DOHH2 (cell line): ENCODE measurements at regions not wholly inside any gene's neighbourhood (a gene's known extent, or its start where the extent isn't known, plus 50 kb on each side); places are given as distances from the start of the nearest gene placed in this dataset.
"Not testable (repeated sequence)": the region's sequence is repeated elsewhere in the genome, so short reads cannot be mapped to it uniquely, and the experiment has no call there.

Experiments
- H3F3A ChIP-seq: fragments of 200-600 bp; sonication (generic), shearing (Covaris generic); 2 replicates; pipeline ENCODE4 v1.6.0; 2016; ENCODE audit warnings: antibody characterized with exemption, mild to moderate bottlenecking; ENCODE audit not compliant: control insufficient read depth, insufficient read depth
- H3K27ac ChIP-seq: fragments of 200-600 bp; sonication (generic); 2 replicates; pipeline ENCODE4 v1.5.1; 2014; ENCODE audit warnings: low read depth, mild to moderate bottlenecking, low read length, moderate library complexity
- H3K27me3 ChIP-seq: fragments of 200-600 bp; sonication (generic); 2 replicates; pipeline ENCODE4 v1.6.1; 2014; ENCODE audit warnings: mild to moderate bottlenecking, low read length, mixed read lengths; ENCODE audit not compliant: control insufficient read depth
- H3K36me3 ChIP-seq: fragments of 200-600 bp; sonication (generic); 2 replicates; pipeline ENCODE4 v1.6.1; 2014; ENCODE audit warnings: mild to moderate bottlenecking, low read length, moderate library complexity, mixed read lengths; ENCODE audit not compliant: control insufficient read depth
- H3K4me1 ChIP-seq: fragments of 200-600 bp; sonication (generic); 2 replicates; pipeline ENCODE4 v1.6.1; 2014; ENCODE audit warnings: mild to moderate bottlenecking, low read length, mixed read lengths; ENCODE audit not compliant: control insufficient read depth
- H3K4me2 ChIP-seq: fragments of 200-600 bp; sonication (generic); 2 replicates; pipeline ENCODE4 v1.6.0; 2014; ENCODE audit warnings: mild to moderate bottlenecking, low read length, moderate library complexity
- H3K4me3 ChIP-seq: fragments of 200-600 bp; sonication (generic); 2 replicates; pipeline ENCODE4 v1.5.1; 2014; ENCODE audit warnings: mild to moderate bottlenecking, low read length, mixed read lengths
- H3K79me2 ChIP-seq: fragments of 200-600 bp; sonication (generic); 2 replicates; pipeline ENCODE4 v1.6.1; 2014; ENCODE audit warnings: mild to moderate bottlenecking, low read length, mixed read lengths; ENCODE audit not compliant: control insufficient read depth
- H3K9me2 ChIP-seq: fragments of 200-600 bp; sonication (generic); replicated peaks from 2 replicates; pipeline ENCODE4 v1.6.1; 2014; ENCODE audit warnings: mild to moderate bottlenecking, low read length, mixed read lengths; ENCODE audit not compliant: control insufficient read depth
- H3K9me3 ChIP-seq: fragments of 200-600 bp; sonication (generic); 2 replicates; pipeline ENCODE4 v1.6.1; 2014; ENCODE audit warnings: antibody characterized with exemption, low read length, mixed read lengths; ENCODE audit not compliant: control insufficient read depth, insufficient read depth
- H4K20me1 ChIP-seq: fragments of 200-600 bp; sonication (generic); 2 replicates; pipeline ENCODE4 v1.6.0; 2014; ENCODE audit warnings: low read depth, mild to moderate bottlenecking, antibody characterized with exemption, low read length, moderate library complexity; ENCODE audit not compliant: control insufficient read depth, insufficient read depth
- EZH2phosphoT487 ChIP-seq: fragments of 200-600 bp; sonication (generic); IDR thresholded peaks from 2 replicates; pipeline ENCODE4 v1.6.1; 2017; ENCODE audit warnings: borderline replicate concordance, mild to moderate bottlenecking, antibody characterized with exemption, low read length, moderate library complexity, mixed read lengths
- TF ChIP-seq, protein P1 (sequence below): fragments of 200-600 bp; sonication (generic); IDR thresholded peaks from one replicate; pipeline ENCODE4 v1.5.1; 2014; ENCODE audit warnings: antibody characterized with exemption, mild to moderate bottlenecking, low read depth, low read length; ENCODE audit not compliant: poor library complexity, severe bottlenecking

- TF ChIP-seq, protein P1, sequence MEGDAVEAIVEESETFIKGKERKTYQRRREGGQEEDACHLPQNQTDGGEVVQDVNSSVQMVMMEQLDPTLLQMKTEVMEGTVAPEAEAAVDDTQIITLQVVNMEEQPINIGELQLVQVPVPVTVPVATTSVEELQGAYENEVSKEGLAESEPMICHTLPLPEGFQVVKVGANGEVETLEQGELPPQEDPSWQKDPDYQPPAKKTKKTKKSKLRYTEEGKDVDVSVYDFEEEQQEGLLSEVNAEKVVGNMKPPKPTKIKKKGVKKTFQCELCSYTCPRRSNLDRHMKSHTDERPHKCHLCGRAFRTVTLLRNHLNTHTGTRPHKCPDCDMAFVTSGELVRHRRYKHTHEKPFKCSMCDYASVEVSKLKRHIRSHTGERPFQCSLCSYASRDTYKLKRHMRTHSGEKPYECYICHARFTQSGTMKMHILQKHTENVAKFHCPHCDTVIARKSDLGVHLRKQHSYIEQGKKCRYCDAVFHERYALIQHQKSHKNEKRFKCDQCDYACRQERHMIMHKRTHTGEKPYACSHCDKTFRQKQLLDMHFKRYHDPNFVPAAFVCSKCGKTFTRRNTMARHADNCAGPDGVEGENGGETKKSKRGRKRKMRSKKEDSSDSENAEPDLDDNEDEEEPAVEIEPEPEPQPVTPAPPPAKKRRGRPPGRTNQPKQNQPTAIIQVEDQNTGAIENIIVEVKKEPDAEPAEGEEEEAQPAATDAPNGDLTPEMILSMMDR: no peak
- TF ChIP-seq EZH2phosphoT487: no peak
- H3K4me1 ChIP-seq: no peaks in the 10 kb centered on the region
- H3K4me2 ChIP-seq: no peak overlapping the region
- H3K27me3 ChIP-seq: peaks cover 14% of the 10 kb centered on the region
- no peaks in the 10 kb centered on the region for H3K36me3 ChIP-seq
- H4K20me1 ChIP-seq: no peaks in the 10 kb centered on the region
- no peaks in the 10 kb centered on the region for H3K9me3 ChIP-seq
- no peaks in the 10 kb centered on the region; the same call in 1 of the 2 replicates for H3K9me2 ChIP-seq
- H3K4me3 ChIP-seq: no peak overlapping the region
- H3K27ac ChIP-seq: no peak overlapping the region
- no peaks in the 10 kb centered on the region for H3F3A ChIP-seq
- no peaks in the 10 kb centered on the region for H3K79me2 ChIP-seq
Observed at GRCh38 chr3:186444288-186444687, 82.3 kb upstream of the DGKG start.

DNA sequence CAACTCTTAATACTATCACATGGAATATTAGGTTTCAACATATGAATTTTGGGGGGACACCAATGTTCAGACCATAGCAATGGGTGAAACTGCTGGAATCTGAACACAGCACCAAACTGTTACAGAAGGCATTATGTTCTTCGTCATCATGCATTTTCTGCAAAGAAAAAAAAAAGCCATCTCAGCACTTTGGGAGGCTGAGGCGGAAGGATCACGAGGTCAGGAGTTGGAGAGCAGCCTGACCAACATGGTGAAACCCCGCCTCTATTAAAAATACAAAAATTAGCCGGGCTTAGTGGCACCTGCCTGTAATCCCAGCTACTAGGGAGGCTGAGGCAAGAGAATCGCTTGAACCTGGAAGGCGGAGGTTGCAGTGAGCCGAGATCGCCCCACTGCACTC, 80.9 kb upstream of the DGKG start:
- H3K79me2 ChIP-seq, H3K9me2 ChIP-seq, H3F3A ChIP-seq, H3K4me2 ChIP-seq, H3K4me1 ChIP-seq, H3K9me3 ChIP-seq, H3K4me3 ChIP-seq, H3K36me3 ChIP-seq, H4K20me1 ChIP-seq, H3K27ac ChIP-seq: not testable (repeated sequence)
- H3K27me3 ChIP-seq: peaks cover 14% of the 10 kb centered on the region

DNA sequence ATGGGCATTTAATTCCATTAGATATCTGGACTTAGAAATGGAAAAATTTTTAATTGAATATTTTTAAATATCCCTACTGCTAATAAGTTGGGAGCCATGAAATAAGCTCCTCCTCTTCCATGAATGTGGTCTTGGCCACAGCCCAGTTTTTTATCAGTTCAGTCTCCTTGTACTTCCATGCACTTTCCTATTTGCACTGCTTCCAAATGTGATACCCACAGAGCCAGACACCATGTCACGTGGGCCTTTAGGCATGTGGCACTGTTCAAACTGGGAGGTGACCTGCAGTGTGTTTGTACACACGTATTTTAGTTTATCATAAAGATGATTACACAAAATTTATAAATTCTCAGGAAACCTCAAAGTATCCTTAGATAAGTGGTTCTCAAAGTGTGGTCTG, 80.1 kb upstream of the DGKG start:
- H3K4me3 ChIP-seq: no peak overlapping the region
- no peaks in the 10 kb centered on the region for H4K20me1 ChIP-seq
- no peaks in the 10 kb centered on the region; the same call in 1 of the 2 replicates for H3K9me2 ChIP-seq
- no peak overlapping the region for H3K27ac ChIP-seq
- no peaks in the 10 kb centered on the region for H3K9me3 ChIP-seq
- H3F3A ChIP-seq: no peaks in the 10 kb centered on the region
- no peak overlapping the region for H3K4me2 ChIP-seq
- no peaks in the 10 kb centered on the region for H3K79me2 ChIP-seq
- H3K27me3 ChIP-seq: peaks cover 12% of the 10 kb centered on the region
- H3K36me3 ChIP-seq: no peaks in the 10 kb centered on the region
- no peak for TF ChIP-seq EZH2phosphoT487
- TF ChIP-seq, protein P1: no peak
- H3K4me1 ChIP-seq: no peaks in the 10 kb centered on the region

- Histone ChIP-seq H3K27me3 (peaks cover 6% of the 10 kb centered on the region), H3K36me3 (no peaks in the 10 kb centered on the region), H3K4me1 (no peaks in the 10 kb centered on the region), H3K4me2 (no peak overlapping the region), H3K79me2 (no peaks in the 10 kb centered on the region), H4K20me1 (no peaks in the 10 kb centered on the region), H3F3A (no peaks in the 10 kb centered on the region), H3K4me3 (no peak overlapping the region), H3K9me2 (no peaks in the 10 kb centered on the region; the same call in 1 of the 2 replicates), H3K27ac (no peak overlapping the region), H3K9me3 (no peaks in the 10 kb centered on the region)
- no peak for TF ChIP-seq EZH2phosphoT487
- TF ChIP-seq, protein P1: no peak
Observed at GRCh38 chr3:186440891-186441290, 78.9 kb upstream of the DGKG start.
